GM13976 (cell line): ENCODE measurements at regions not wholly inside any gene's neighbourhood (a gene's known extent, or its start where the extent isn't known, plus 50 kb on each side); places are given as distances from the start of the nearest gene placed in this dataset.

Experiments
- DNase-seq: peaks from one replicate; pipeline ENCODE4 v3.0.0; 2012; ENCODE audit warnings: low spot score
- in situ Hi-C: fragments of 300-500 bp; cut with MboI; formaldehyde crosslinking; loops from one replicate; pipeline ENCODE4 v1.12.0; 2022; ENCODE audit warnings: low sequenced_read_pairs, mixed read lengths, inconsistent platforms; ENCODE audit not compliant: unreplicated experiment
- TF ChIP-seq, protein P1 (sequence below): IDR thresholded peaks from 2 replicates; pipeline ENCODE4 v1.5.1; 2012; ENCODE audit warnings: borderline replicate concordance, mild to moderate bottlenecking; ENCODE audit not compliant: insufficient read depth; ENCODE audit errors: extremely low read depth, missing control alignments, control extremely low read depth

- in situ Hi-C loops: no loop called here
- DNase-seq: no peak
- TF ChIP-seq, protein P1, sequence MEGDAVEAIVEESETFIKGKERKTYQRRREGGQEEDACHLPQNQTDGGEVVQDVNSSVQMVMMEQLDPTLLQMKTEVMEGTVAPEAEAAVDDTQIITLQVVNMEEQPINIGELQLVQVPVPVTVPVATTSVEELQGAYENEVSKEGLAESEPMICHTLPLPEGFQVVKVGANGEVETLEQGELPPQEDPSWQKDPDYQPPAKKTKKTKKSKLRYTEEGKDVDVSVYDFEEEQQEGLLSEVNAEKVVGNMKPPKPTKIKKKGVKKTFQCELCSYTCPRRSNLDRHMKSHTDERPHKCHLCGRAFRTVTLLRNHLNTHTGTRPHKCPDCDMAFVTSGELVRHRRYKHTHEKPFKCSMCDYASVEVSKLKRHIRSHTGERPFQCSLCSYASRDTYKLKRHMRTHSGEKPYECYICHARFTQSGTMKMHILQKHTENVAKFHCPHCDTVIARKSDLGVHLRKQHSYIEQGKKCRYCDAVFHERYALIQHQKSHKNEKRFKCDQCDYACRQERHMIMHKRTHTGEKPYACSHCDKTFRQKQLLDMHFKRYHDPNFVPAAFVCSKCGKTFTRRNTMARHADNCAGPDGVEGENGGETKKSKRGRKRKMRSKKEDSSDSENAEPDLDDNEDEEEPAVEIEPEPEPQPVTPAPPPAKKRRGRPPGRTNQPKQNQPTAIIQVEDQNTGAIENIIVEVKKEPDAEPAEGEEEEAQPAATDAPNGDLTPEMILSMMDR: no peak
Measured at GRCh38 chr2:215815960-215816359, 197.4 kb downstream of the MREG start.

DNA sequence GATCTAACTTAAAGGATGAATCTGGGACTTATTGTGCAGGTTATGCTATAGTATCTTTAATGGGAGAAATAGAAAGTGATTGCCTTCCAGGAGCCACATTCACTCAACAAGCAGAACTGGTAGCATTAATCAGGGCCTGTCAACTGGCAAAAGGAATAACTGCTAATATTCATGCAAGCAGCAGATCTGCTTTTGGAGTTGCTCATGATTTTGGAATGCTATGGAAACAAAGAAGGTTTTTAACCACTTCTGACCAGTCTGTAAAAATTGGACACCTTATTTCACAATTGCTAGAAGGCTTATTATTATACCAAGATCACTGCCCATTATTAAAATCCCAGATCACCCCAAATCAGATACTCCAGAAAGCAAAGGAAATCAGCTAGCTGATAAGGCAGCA lies 200.4 kb downstream of the MREG start:
- TF ChIP-seq, protein P1: no peak
- DNase-seq: no peak
- in situ Hi-C loops: no loop called here

DNA sequence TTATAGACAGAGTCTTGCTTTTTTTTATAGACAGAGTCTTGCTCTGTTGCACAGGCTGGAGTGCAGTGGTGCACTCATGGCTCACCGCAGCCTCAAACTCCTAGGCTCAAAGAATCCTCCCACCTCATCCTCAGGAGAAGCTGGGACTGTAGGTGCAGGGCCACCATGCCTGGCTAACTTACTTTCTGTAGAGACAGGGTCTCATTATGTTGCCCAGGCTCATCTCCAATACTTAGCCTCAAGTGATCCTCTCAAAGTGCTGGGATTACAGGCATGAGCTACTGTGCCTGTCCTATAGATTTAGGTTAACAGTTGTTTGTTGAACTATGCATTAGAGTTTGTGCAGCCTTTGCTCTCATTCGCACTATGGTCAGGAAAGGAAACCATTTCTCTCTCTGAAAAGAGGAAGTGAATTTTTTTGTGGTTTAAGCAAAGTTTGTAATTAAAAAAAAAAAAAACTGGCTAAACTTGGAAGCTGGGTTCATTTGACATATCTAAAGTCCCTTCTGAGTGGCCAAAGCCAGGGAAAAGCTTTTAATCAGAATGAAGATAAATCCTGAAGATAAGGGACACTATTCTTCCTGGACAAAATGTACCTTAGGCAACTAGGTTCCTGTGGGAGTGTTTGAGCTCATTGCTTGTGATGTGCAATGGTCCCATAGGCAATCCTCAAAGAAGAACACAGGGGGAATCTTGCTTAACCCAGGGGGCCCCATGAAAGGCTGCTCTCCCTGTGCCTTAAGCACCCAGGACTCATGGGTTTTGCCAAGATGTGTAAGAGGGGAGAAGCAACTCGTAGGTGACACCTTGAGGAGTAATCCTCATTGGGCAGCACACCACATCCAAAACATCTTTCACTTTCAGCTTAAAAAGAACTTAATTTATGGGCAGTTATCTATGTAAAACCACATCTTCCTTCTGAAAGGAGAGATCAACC lies 201.7 kb downstream of the MREG start:
- TF ChIP-seq, protein P1: no peak
- in situ Hi-C loops: no loop called here
- peak; percentile 55 for DNase-seq

DNA sequence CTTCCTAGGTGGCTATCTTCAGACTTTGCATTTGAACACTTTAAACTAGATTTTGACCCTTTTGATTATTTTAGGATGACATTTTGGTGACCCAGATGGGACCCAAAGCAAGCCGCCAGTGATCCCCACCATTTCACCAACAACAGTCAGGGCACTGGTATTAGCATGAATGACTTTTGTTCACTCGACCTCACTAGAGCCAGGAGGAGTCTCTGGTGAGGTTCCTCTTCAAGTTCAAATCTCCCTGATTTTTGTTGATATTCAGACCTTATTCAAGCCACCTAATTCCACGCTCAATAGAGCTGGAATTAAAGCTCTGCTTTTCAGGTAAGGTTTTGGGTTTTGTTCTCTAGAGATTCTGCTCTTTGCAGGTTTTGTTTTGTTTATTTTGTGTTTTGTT lies 202.3 kb downstream of the MREG start:
- in situ Hi-C loops: no loop called here
- TF ChIP-seq, protein P1: no peak
- no peak for DNase-seq

DNA sequence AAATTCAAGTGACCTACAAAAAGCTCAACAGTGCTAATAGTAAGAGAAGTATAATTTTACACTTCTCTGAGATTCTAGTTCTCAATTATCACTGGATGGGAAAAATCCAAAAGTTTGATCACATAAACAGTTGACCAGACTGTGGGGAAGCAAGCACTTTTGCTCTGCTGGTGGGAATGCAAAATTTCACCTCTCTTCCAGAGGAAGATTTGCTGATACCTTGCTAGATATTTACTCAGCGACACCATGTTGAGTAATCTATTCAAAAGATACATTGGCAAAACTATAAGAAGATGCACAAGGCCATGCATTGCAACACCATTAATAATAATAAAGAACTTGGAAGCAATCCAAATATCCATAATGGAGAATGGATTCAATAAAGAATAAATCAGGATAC lies 204.4 kb downstream of the MREG start:
- in situ Hi-C loops: no loop called here
- TF ChIP-seq, protein P1: no peak
- DNase-seq: no peak

GRCh38 chr2:215808194-215808593 lies 205.2 kb downstream of the MREG start:
- in situ Hi-C loops: no loop called here
- TF ChIP-seq, protein P1: no peak
- no peak for DNase-seq
